Keratinocyte (primary cell): ENCODE measurements at regions not wholly inside any gene's neighbourhood (a gene's known extent, or its start where the extent isn't known, plus 50 kb on each side); places are given as distances from the start of the nearest gene placed in this dataset.

Source experiments
- DNase-seq: peaks from one replicate; pipeline ENCODE4 v3.0.0-alpha.2; 2011; ENCODE audit warnings: low read depth, missing footprints, low spot score
- FAIRE-seq: peaks from 2 replicates; lab custom pipeline; 2011; peaks lifted over from hg19 to GRCh38; lab: Jason Lieb, UNC
- H2AFZ ChIP-seq: 2 replicates; pipeline ENCODE4 v1.6.0; 2012; ENCODE audit warnings: low read length, control low read depth, inconsistent platforms; ENCODE audit not compliant: control insufficient read depth
- H3K27ac ChIP-seq: 2 replicates; pipeline ENCODE4 v1.5.1; 2011; ENCODE audit warnings: low read length; ENCODE audit not compliant: control insufficient read depth, insufficient read depth
- H3K27me3 ChIP-seq: 3 replicates; pipeline ENCODE4 v1.6.0; 2011; ENCODE audit warnings: low read length; ENCODE audit not compliant: control insufficient read depth, insufficient read depth; ENCODE audit errors: extremely low read depth
- H3K36me3 ChIP-seq, 2 experiments: 2 replicates in 1 of 2; 3 replicates in 1 of 2; pipeline ENCODE4 v1.5.1; 2011; ENCODE audit warnings: low read length in 2 of 2, mild to moderate bottlenecking in 1 of 2; ENCODE audit not compliant: control insufficient read depth in 2 of 2, insufficient read depth in 2 of 2; ENCODE audit errors: extremely low read depth in 1 of 2
- H3K4me1 ChIP-seq: 3 replicates; pipeline ENCODE4 v1.5.1; 2011; ENCODE audit warnings: low read length; ENCODE audit not compliant: control insufficient read depth, insufficient read depth; ENCODE audit errors: extremely low read depth
- H3K4me2 ChIP-seq: 3 replicates; pipeline ENCODE4 v1.6.0; 2011; ENCODE audit warnings: low read depth, low read length; ENCODE audit not compliant: control insufficient read depth, insufficient read depth; ENCODE audit errors: extremely low read depth
- H3K4me3 ChIP-seq, 3 experiments: fragments of 200-600 bp in 1 of 3; sonication (generic) in 1 of 3; 2 replicates in 2 of 3; 3 replicates in 1 of 3; pipeline ENCODE4 v1.5.1; 2011 to 2016; ENCODE audit warnings: low read length in 3 of 3, mild to moderate bottlenecking in 3 of 3, control low read depth in 2 of 3, inconsistent platforms in 1 of 3, low read depth in 1 of 3, mixed read lengths in 1 of 3, mixed run types in 1 of 3, moderate library complexity in 1 of 3; ENCODE audit not compliant: control insufficient read depth in 2 of 3, insufficient read depth in 2 of 3; ENCODE audit errors: extremely low read depth in 1 of 3
- H3K79me2 ChIP-seq: 2 replicates; pipeline ENCODE4 v1.6.0; 2012; ENCODE audit warnings: low read length; ENCODE audit not compliant: control insufficient read depth, insufficient read depth
- H3K9ac ChIP-seq: 3 replicates; pipeline ENCODE4 v1.6.0; 2011; ENCODE audit warnings: low read length; ENCODE audit not compliant: control insufficient read depth, insufficient read depth; ENCODE audit errors: extremely low read depth
- H3K9me1 ChIP-seq: 3 replicates; pipeline ENCODE4 v1.6.0; 2011; ENCODE audit warnings: low read length; ENCODE audit not compliant: control insufficient read depth, insufficient read depth; ENCODE audit errors: extremely low read depth
- H3K9me3 ChIP-seq: 2 replicates; pipeline ENCODE4 v1.5.1; 2012; ENCODE audit warnings: low read depth, low read length; ENCODE audit not compliant: control insufficient read depth
- H4K20me1 ChIP-seq: 3 replicates; pipeline ENCODE4 v1.6.0; 2011; ENCODE audit warnings: low read length; ENCODE audit not compliant: control insufficient read depth, insufficient read depth; ENCODE audit errors: extremely low read depth
- CTCF ChIP-seq, 3 experiments: IDR thresholded peaks in 1 of 3; conservative IDR thresholded peaks in 1 of 3; optimal IDR thresholded peaks in 1 of 3; 2 replicates in 2 of 3; 3 replicates in 1 of 3; pipeline versions ENCODE3 to v1.5.1; 2011; ENCODE audit warnings: low read length in 3 of 3, mild to moderate bottlenecking in 3 of 3, moderate library complexity in 2 of 3, control low read depth in 1 of 3, inconsistent platforms in 1 of 3; ENCODE audit not compliant: insufficient read depth in 2 of 3; ENCODE audit errors: extremely low read depth in 1 of 3
- EZH2 ChIP-seq: IDR thresholded peaks from one replicate; pipeline ENCODE4 v1.6.1; 2012; ENCODE audit warnings: inconsistent platforms, mild to moderate bottlenecking, low read length, moderate library complexity
- dilution Hi-C: fragments of 300-500 bp; cut with MboI; formaldehyde crosslinking; loops from one replicate; pipeline ENCODE4 v1.7.0; 2020; ENCODE audit warnings: low sequenced_read_pairs; ENCODE audit not compliant: extremely low pct_ligation_motif_present

GRCh38 chr1:233787599-233787998 lies 116.9 kb upstream of the SLC35F3 start:
- no peak for DNase-seq
- no peak overlapping the region for H3K27ac ChIP-seq
- no peaks in the 10 kb centered on the region for H3K4me1 ChIP-seq
- H3K9ac ChIP-seq, result no peak overlapping the region
- H2AFZ ChIP-seq, result no peak overlapping the region
- no peaks in the 10 kb centered on the region for H3K36me3 ChIP-seq
- no peak overlapping the region for H3K4me3 ChIP-seq
- no peak for TF ChIP-seq EZH2
- no peaks in the 10 kb centered on the region for H3K9me3 ChIP-seq
- FAIRE-seq, result no peak
- H3K4me2 ChIP-seq, result no peak overlapping the region
- H3K27me3 ChIP-seq, result no peaks in the 10 kb centered on the region
- H3K9me1 ChIP-seq, result no peaks in the 10 kb centered on the region
- dilution Hi-C loops, result no loop called here
- H4K20me1 ChIP-seq, result no peaks in the 10 kb centered on the region
- H3K79me2 ChIP-seq, result no peaks in the 10 kb centered on the region

DNA sequence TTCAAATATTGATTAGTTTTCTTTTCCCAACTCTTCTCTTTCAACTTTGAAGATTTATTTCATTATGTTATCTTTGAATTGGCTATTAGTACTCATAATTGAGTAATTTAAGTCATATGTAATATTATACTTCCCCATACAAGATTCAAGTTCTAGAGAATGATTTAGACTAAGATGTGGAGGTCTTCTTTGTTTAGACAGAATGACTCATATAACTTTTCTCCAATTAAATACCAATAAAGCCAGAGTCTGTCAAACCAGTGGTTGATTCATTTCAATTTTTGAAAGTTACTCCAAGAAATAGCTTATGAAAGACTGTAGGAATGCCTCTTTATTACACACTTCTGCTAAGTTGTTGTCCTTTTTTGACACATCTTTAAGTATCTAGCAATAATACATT lies 115.8 kb upstream of the SLC35F3 start:
- H3K4me3 ChIP-seq, result no peak overlapping the region
- FAIRE-seq (no peak), DNase-seq (no peak)
- H2AFZ ChIP-seq, result no peak overlapping the region
- H3K4me1 ChIP-seq, result no peaks in the 10 kb centered on the region
- no peak overlapping the region for H3K9ac ChIP-seq
- no peaks in the 10 kb centered on the region for H3K36me3 ChIP-seq
- no peak overlapping the region for H3K4me2 ChIP-seq
- H3K9me3 ChIP-seq, result no peaks in the 10 kb centered on the region
- no peaks in the 10 kb centered on the region for H3K79me2 ChIP-seq
- dilution Hi-C loops, result no loop called here
- H3K27me3 ChIP-seq, result no peaks in the 10 kb centered on the region
- TF ChIP-seq EZH2, result no peak
- TF ChIP-seq CTCF (optimal IDR thresholded peaks at IDR 0.05 in 1 of 3, IDR thresholded peaks at IDR 0.05 in 1 of 3, conservative IDR thresholded peaks at IDR 0.05 in 1 of 3; ENCODE audit: extremely low read depth in 1 of 3, insufficient read depth in 2 of 3, low read length in 3 of 3), result no peak
- no peak overlapping the region for H3K27ac ChIP-seq
- no peaks in the 10 kb centered on the region for H4K20me1 ChIP-seq
- H3K9me1 ChIP-seq, result no peaks in the 10 kb centered on the region

GRCh38 chr1:233790121-233790520 lies 114.4 kb upstream of the SLC35F3 start:
- FAIRE-seq (no peak), DNase-seq (no peak)
- Histone ChIP-seq H3K9ac (no peak overlapping the region), H3K36me3 (no peaks in the 10 kb centered on the region), H3K4me2 (no peak overlapping the region), H3K9me3 (no peaks in the 10 kb centered on the region), H3K27ac (no peak overlapping the region), H2AFZ (no peak overlapping the region), H3K4me1 (no peaks in the 10 kb centered on the region), H3K4me3 (no peak overlapping the region), H3K27me3 (no peaks in the 10 kb centered on the region), H3K9me1 (no peaks in the 10 kb centered on the region), H4K20me1 (no peaks in the 10 kb centered on the region), H3K79me2 (no peaks in the 10 kb centered on the region)
- dilution Hi-C loops, result no loop called here
- no peak for TF ChIP-seq EZH2
- no peak for TF ChIP-seq CTCF (optimal IDR thresholded peaks at IDR 0.05 in 1 of 3, IDR thresholded peaks at IDR 0.05 in 1 of 3, conservative IDR thresholded peaks at IDR 0.05 in 1 of 3; ENCODE audit: extremely low read depth in 1 of 3, insufficient read depth in 2 of 3, low read length in 3 of 3)
